A673 (cell line): ENCODE measurements at regions not wholly inside any gene's neighbourhood (a gene's known extent, or its start where the extent isn't known, plus 50 kb on each side); places are given as distances from the start of the nearest gene placed in this dataset.

Experiments
- CTCF ChIP-seq: fragments of 300-800, 200-600 bp; sonication (generic); conservative IDR thresholded peaks from 2 replicates; pipeline ENCODE4 v1.5.1; 2017; ENCODE audit warnings: low read depth, mild to moderate bottlenecking, antibody characterized with exemption, low read length, moderate library complexity, mixed read lengths
- EZH2 ChIP-seq: fragments of 200-600 bp; sonication (generic); IDR thresholded peaks from 2 replicates; pipeline ENCODE4 v1.6.1; 2017; ENCODE audit warnings: borderline replicate concordance, low read depth, mild to moderate bottlenecking, mixed read lengths, antibody characterized with exemption, low read length; ENCODE audit not compliant: poor library complexity, severe bottlenecking

GRCh38 chr3:17840651-17841050 lies 98.2 kb upstream of the TBC1D5 start:
- TF ChIP-seq CTCF: no peak
- TF ChIP-seq EZH2: no peak
